OCI-LY1 (cell line): ENCODE measurements at regions not wholly inside any gene's neighbourhood (a gene's known extent, or its start where the extent isn't known, plus 50 kb on each side); places are given as distances from the start of the nearest gene placed in this dataset.

ENCODE experiments used
- H2AFZ ChIP-seq: fragments of 200-600 bp; sonication (generic), shearing (Covaris generic); 2 replicates; pipeline ENCODE4 v1.6.0; 2014; ENCODE audit warnings: antibody characterized with exemption, mild to moderate bottlenecking, low read length
- H3F3A ChIP-seq: fragments of 200-600 bp; sonication (generic), shearing (Covaris generic); 2 replicates; pipeline ENCODE4 v1.6.0; 2014; ENCODE audit warnings: mild to moderate bottlenecking, antibody characterized with exemption, low read length, moderate library complexity; ENCODE audit not compliant: insufficient read depth
- H3K27ac ChIP-seq: fragments of 200-600 bp; sonication (generic); 2 replicates; pipeline ENCODE4 v1.5.1; 2014; ENCODE audit warnings: low read length, mixed run types, mild to moderate bottlenecking, low read depth; ENCODE audit not compliant: poor library complexity, severe bottlenecking
- H3K27me3 ChIP-seq: fragments of 200-600 bp; sonication (generic); 2 replicates; pipeline ENCODE4 v1.6.0; 2014; ENCODE audit warnings: antibody characterized with exemption, mild to moderate bottlenecking, low read length, moderate library complexity; ENCODE audit not compliant: insufficient read depth
- H3K36me3 ChIP-seq: fragments of 200-600 bp; sonication (generic); 2 replicates; pipeline ENCODE4 v1.6.1; 2014; ENCODE audit warnings: mild to moderate bottlenecking, antibody characterized with exemption, low read length, moderate library complexity, mixed read lengths; ENCODE audit not compliant: insufficient read depth
- H3K4me1 ChIP-seq: fragments of 200-600 bp; sonication (generic); 2 replicates; pipeline ENCODE4 v1.5.1; 2014; ENCODE audit warnings: mild to moderate bottlenecking, low read length, moderate library complexity; ENCODE audit not compliant: insufficient read depth, severe bottlenecking
- H3K4me2 ChIP-seq: fragments of 200-600 bp; sonication (generic), shearing (Covaris generic); 2 replicates; pipeline ENCODE4 v1.6.1; 2014; ENCODE audit warnings: low read length
- H3K4me3 ChIP-seq: fragments of 200-600 bp; sonication (generic); 2 replicates; pipeline ENCODE4 v1.5.1; 2014; ENCODE audit warnings: low read length, low read depth, mild to moderate bottlenecking, mixed read lengths; ENCODE audit not compliant: poor library complexity, severe bottlenecking
- H3K79me2 ChIP-seq: fragments of 200-600 bp; shearing (Covaris generic); 2 replicates; pipeline ENCODE4 v1.6.1; 2016; ENCODE audit warnings: mixed run types, low read length, mixed read lengths; ENCODE audit not compliant: insufficient read depth
- H3K9ac ChIP-seq: fragments of 200-600 bp; sonication (generic), shearing (Covaris generic); 2 replicates; pipeline ENCODE4 v1.6.1; 2014; ENCODE audit warnings: mild to moderate bottlenecking, low read length, mixed read lengths
- H3K9me2 ChIP-seq: fragments of 200-600 bp; sonication (generic), shearing (Covaris generic); 2 replicates; pipeline ENCODE4 v1.6.1; 2014; ENCODE audit warnings: low read depth, mild to moderate bottlenecking, low read length, mixed read lengths
- H3K9me3 ChIP-seq: fragments of 200-600 bp; shearing (Covaris generic); 2 replicates; pipeline ENCODE4 v1.6.1; 2014; ENCODE audit warnings: low read length, mixed read lengths
- H4K20me1 ChIP-seq: fragments of 200-600 bp; sonication (generic), shearing (Covaris generic); 2 replicates; pipeline ENCODE4 v1.6.0; 2016; ENCODE audit warnings: mild to moderate bottlenecking, low read length; ENCODE audit not compliant: insufficient read depth
- EZH2 ChIP-seq: fragments of 200-600 bp; sonication (generic), shearing (Covaris generic); IDR thresholded peaks from 2 replicates; pipeline ENCODE4 v1.8.0; 2017; ENCODE audit warnings: borderline replicate concordance, mixed run types, mild to moderate bottlenecking, antibody characterized with exemption, low read length, moderate library complexity, mixed read lengths
- TF ChIP-seq, protein P1 (sequence below): fragments of 200-600 bp; sonication (generic), shearing (Covaris generic); IDR thresholded peaks from 2 replicates; pipeline ENCODE4 v1.5.1; 2017; ENCODE audit warnings: mild to moderate bottlenecking, antibody characterized with exemption, low read length, moderate library complexity, mixed read lengths

DNA sequence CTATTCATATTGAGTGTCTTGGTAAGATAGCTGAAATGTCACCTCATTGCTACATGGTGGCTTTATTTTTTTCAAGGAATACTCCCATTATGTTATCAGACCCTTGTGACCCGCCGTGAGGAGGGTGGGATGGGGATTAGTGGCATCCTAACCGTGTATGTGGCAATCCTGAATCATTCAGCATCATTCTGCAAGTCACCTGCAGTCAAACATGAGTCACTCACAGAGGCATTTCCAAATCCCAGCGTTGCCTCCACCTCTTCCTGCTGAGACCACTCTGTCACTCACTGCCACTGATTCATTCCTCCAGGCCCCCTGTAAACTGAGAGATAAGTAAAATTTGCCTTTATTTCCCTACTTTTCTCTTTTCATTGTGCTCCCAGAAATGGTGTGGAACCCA is 307.4 kb upstream of the KLHL29 start:
- H3K79me2 ChIP-seq: no peaks in the 10 kb centered on the region
- no peaks in the 10 kb centered on the region for H4K20me1 ChIP-seq
- H3K9me2 ChIP-seq: no peaks in the 10 kb centered on the region
- H3K4me2 ChIP-seq: no peak overlapping the region
- TF ChIP-seq, protein P1, sequence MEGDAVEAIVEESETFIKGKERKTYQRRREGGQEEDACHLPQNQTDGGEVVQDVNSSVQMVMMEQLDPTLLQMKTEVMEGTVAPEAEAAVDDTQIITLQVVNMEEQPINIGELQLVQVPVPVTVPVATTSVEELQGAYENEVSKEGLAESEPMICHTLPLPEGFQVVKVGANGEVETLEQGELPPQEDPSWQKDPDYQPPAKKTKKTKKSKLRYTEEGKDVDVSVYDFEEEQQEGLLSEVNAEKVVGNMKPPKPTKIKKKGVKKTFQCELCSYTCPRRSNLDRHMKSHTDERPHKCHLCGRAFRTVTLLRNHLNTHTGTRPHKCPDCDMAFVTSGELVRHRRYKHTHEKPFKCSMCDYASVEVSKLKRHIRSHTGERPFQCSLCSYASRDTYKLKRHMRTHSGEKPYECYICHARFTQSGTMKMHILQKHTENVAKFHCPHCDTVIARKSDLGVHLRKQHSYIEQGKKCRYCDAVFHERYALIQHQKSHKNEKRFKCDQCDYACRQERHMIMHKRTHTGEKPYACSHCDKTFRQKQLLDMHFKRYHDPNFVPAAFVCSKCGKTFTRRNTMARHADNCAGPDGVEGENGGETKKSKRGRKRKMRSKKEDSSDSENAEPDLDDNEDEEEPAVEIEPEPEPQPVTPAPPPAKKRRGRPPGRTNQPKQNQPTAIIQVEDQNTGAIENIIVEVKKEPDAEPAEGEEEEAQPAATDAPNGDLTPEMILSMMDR: no peak
- no peak for TF ChIP-seq EZH2
- no peaks in the 10 kb centered on the region for H3F3A ChIP-seq
- H3K9ac ChIP-seq: no peak overlapping the region
- H3K4me1 ChIP-seq: no peaks in the 10 kb centered on the region
- H3K4me3 ChIP-seq: no peak overlapping the region
- no peaks in the 10 kb centered on the region for H3K9me3 ChIP-seq
- no peak overlapping the region for H3K27ac ChIP-seq
- no peaks in the 10 kb centered on the region for H3K27me3 ChIP-seq
- no peaks in the 10 kb centered on the region for H3K36me3 ChIP-seq
- H2AFZ ChIP-seq: no peak overlapping the region

GRCh38 chr2:23078784-23079434 is 306.1 kb upstream of the KLHL29 start:
- Histone ChIP-seq H3F3A (no peaks in the 10 kb centered on the region), H3K27me3 (no peaks in the 10 kb centered on the region), H3K9ac (no peak overlapping the region), H3K4me2 (no peak overlapping the region), H3K79me2 (no peaks in the 10 kb centered on the region), H3K27ac (no peak overlapping the region), H3K9me3 (no peaks in the 10 kb centered on the region), H4K20me1 (no peaks in the 10 kb centered on the region), H3K9me2 (no peaks in the 10 kb centered on the region), H3K4me3 (no peak overlapping the region), H3K36me3 (no peaks in the 10 kb centered on the region), H2AFZ (no peak overlapping the region), H3K4me1 (no peaks in the 10 kb centered on the region)
- TF ChIP-seq, protein P1: no peak
- TF ChIP-seq EZH2: no peak

GRCh38 chr2:23083966-23084365 is 301.0 kb upstream of the KLHL29 start:
- H3F3A ChIP-seq: no peaks in the 10 kb centered on the region
- no peak overlapping the region for H2AFZ ChIP-seq
- no peak overlapping the region for H3K9ac ChIP-seq
- no peak overlapping the region for H3K4me2 ChIP-seq
- no peaks in the 10 kb centered on the region for H4K20me1 ChIP-seq
- H3K36me3 ChIP-seq: no peaks in the 10 kb centered on the region
- no peaks in the 10 kb centered on the region for H3K27me3 ChIP-seq
- no peak overlapping the region for H3K4me3 ChIP-seq
- no peaks in the 10 kb centered on the region for H3K4me1 ChIP-seq
- H3K9me3 ChIP-seq: no peaks in the 10 kb centered on the region
- TF ChIP-seq EZH2: no peak
- TF ChIP-seq, protein P1: no peak
- no peaks in the 10 kb centered on the region for H3K9me2 ChIP-seq
- H3K79me2 ChIP-seq: no peaks in the 10 kb centered on the region
- no peak overlapping the region for H3K27ac ChIP-seq
